Gastrocnemius medialis (tissue), 4 donors: ENCODE measurements at regions not wholly inside any gene's neighbourhood (a gene's known extent, or its start where the extent isn't known, plus 50 kb on each side); places are given as distances from the start of the nearest gene placed in this dataset.

Experiments
- ATAC-seq, 2 donors: fragments of 150-250 bp; one replicate each; pipeline ENCODE4 v1.9.1; 2016
- DNase-seq, 2 donors: peaks; one replicate each; pipeline ENCODE4 v3.0.0-alpha.2; 2019
- H3K27ac ChIP-seq, 4 donors: fragments of 200-600 bp; sonication (generic); 1 replicate in 1 of 4; 2 replicates in 3 of 4; pipeline ENCODE4 v1.5.1; 2016 to 2018; ENCODE audit warnings: mild to moderate bottlenecking in 2 of 4, moderate library complexity in 1 of 4
- H3K27me3 ChIP-seq, 3 donors: fragments of 200-600 bp; sonication (generic) in 2 of 3; 1 replicate in 1 of 3; 2 replicates in 2 of 3; pipeline versions ENCODE4 v1.5.1 to v1.6.0; 2016 to 2019; ENCODE audit warnings: mild to moderate bottlenecking in 1 of 3, moderate library complexity in 1 of 3
- H3K36me3 ChIP-seq, 2 donors: fragments of 200-600 bp; sonication (generic) in 1 of 2; one replicate each; pipeline ENCODE4 v1.5.1; 2017 to 2018
- H3K4me1 ChIP-seq, 2 donors: fragments of 200-600 bp; sonication (generic) in 1 of 2; one replicate each; pipeline ENCODE4 v1.5.1; 2016 to 2017; ENCODE audit warnings: mild to moderate bottlenecking in 2 of 2
- H3K4me3 ChIP-seq, 4 donors: fragments of 200-600 bp; sonication (generic) in 3 of 4; 1 replicate in 1 of 4; 2 replicates in 3 of 4; pipeline ENCODE4 v1.5.1; 2016 to 2019; ENCODE audit warnings: mild to moderate bottlenecking in 2 of 4
- H3K9me3 ChIP-seq, 3 donors: fragments of 200-600 bp; sonication (generic) in 2 of 3; 1 replicate in 1 of 3; 2 replicates in 2 of 3; pipeline ENCODE4 v1.5.1; 2016 to 2019
- POLR2A ChIP-seq, 2 donors: fragments of 450-650 bp; IDR thresholded peaks; one replicate each; pipeline ENCODE4 v1.6.1; 2017; ENCODE audit warnings: antibody characterized with exemption in 2 of 2, mild to moderate bottlenecking in 2 of 2, moderate library complexity in 2 of 2
- in situ Hi-C, 4 donors: fragments of 200-750 bp; cut with MboI; loops; one replicate each; pipeline versions ENCODE4 v1.15.0 to v1.8.0; 2017; ENCODE audit warnings: low sequenced_read_pairs in 4 of 4
- intact Hi-C: fragments of 100-400 bp; cut with DNase I; formaldehyde crosslinking; loops from one replicate; pipeline ENCODE4 v1.15.1; 2023; ENCODE audit warnings: low total_unique reads
- TF ChIP-seq, protein P1 (sequence below), 5 experiments: fragments of 450-650 bp in 3 of 5; fragments of 200-600 bp in 2 of 5; sonication (generic) in 2 of 5; IDR thresholded peaks in 4 of 5; conservative IDR thresholded peaks in 1 of 5; 1 replicate in 4 of 5; 2 replicates in 1 of 5; pipeline ENCODE4 v1.5.1; 2016 to 2019; ENCODE audit warnings: antibody characterized with exemption in 5 of 5, mild to moderate bottlenecking in 3 of 5, moderate library complexity in 3 of 5

DNA sequence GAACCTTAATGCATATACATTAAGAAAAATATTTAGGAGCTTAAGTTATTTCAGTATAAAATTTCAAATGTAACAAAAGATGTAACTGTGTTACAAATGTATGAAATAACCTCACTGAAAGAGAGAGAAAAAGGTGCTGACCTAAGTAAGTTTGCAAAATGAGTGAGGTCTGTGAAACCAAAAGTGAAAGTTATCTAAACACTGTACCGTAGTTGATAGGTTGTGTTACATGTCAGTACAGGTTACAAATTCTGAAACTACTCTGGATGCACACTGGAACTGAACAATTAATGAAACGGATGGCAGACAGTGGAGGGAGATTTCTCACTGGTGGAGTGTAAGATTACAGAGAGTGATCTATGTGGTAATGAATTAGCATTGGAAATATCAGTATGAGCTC, 420.7 kb downstream of the ZNF385D start:
- no peaks in the 10 kb centered on the region for H3K4me1 ChIP-seq
- H3K27ac ChIP-seq = no peak overlapping the region
- H3K27me3 ChIP-seq = no peaks in the 10 kb centered on the region
- H3K36me3 ChIP-seq = no peaks in the 10 kb centered on the region
- H3K4me3 ChIP-seq = peak overlapping the region; percentile 5 to 15 (median 11)
- no peak for ATAC-seq
- TF ChIP-seq POLR2A (IDR thresholded peaks at IDR 0.05) = no peak
- TF ChIP-seq, protein P1, sequence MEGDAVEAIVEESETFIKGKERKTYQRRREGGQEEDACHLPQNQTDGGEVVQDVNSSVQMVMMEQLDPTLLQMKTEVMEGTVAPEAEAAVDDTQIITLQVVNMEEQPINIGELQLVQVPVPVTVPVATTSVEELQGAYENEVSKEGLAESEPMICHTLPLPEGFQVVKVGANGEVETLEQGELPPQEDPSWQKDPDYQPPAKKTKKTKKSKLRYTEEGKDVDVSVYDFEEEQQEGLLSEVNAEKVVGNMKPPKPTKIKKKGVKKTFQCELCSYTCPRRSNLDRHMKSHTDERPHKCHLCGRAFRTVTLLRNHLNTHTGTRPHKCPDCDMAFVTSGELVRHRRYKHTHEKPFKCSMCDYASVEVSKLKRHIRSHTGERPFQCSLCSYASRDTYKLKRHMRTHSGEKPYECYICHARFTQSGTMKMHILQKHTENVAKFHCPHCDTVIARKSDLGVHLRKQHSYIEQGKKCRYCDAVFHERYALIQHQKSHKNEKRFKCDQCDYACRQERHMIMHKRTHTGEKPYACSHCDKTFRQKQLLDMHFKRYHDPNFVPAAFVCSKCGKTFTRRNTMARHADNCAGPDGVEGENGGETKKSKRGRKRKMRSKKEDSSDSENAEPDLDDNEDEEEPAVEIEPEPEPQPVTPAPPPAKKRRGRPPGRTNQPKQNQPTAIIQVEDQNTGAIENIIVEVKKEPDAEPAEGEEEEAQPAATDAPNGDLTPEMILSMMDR (IDR thresholded peaks at IDR 0.05 in 4 of 5, conservative IDR thresholded peaks at IDR 0.05 in 1 of 5) = no peak
- no peak for DNase-seq
- intact Hi-C loops = no loop called here
- H3K9me3 ChIP-seq = no peaks in the 10 kb centered on the region
- in situ Hi-C loops = no loop called here

DNA sequence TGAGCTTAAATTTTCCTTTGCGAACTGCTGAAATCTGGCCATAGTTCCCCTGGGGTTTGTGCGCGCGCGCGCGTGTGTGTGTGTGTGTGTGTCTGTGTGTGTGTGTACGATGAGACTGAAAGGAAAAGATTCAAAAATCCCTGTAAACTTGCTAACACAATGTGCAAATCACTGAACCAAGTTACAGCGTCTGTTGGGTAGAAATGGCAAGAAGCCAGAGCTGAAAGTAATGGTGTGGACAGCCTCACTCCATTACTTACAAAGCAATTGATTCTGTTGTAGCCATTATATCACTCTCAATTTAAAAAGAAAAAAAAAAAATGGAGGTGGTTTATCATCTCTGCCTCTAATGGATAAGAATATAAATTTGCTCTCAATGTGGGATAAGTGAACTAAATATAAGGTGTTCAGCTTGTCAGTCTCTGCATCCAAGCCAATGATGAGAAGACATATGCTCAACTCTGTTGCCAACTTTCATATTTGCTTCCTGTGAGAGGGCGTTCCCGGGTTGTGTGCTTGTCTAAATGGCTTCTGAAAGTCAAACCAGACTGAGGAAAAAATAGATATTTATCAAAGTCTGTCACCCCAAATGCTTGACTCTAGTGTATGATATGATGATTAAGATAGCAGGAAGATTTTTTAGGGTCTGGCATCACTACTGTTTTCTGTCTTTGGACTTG, 422.2 kb downstream of the ZNF385D start:
- DNase-seq (no peak), ATAC-seq (no peak)
- in situ Hi-C loops = no loop called here
- no peaks in the 10 kb centered on the region for H3K36me3 ChIP-seq
- intact Hi-C loops = no loop called here
- no peak overlapping the region for H3K27ac ChIP-seq
- H3K4me3 ChIP-seq = no peak overlapping the region
- H3K9me3 ChIP-seq = no peaks in the 10 kb centered on the region
- no peak for TF ChIP-seq POLR2A (IDR thresholded peaks at IDR 0.05)
- TF ChIP-seq, protein P1 (IDR thresholded peaks at IDR 0.05 in 4 of 5, conservative IDR thresholded peaks at IDR 0.05 in 1 of 5) = no peak
- no peaks in the 10 kb centered on the region for H3K4me1 ChIP-seq
- no peaks in the 10 kb centered on the region for H3K27me3 ChIP-seq

GRCh38 chr3:21326704-21327475, 424.1 kb downstream of the ZNF385D start:
- in situ Hi-C loops = no loop called here
- no peak overlapping the region for H3K4me3 ChIP-seq
- ATAC-seq (no peak), DNase-seq (no peak)
- no peak overlapping the region for H3K27ac ChIP-seq
- no peaks in the 10 kb centered on the region for H3K9me3 ChIP-seq
- no peaks in the 10 kb centered on the region for H3K27me3 ChIP-seq
- H3K4me1 ChIP-seq = no peaks in the 10 kb centered on the region
- intact Hi-C loops = no loop called here
- no peaks in the 10 kb centered on the region for H3K36me3 ChIP-seq
- no peak for TF ChIP-seq POLR2A (IDR thresholded peaks at IDR 0.05)
- TF ChIP-seq, protein P1 (IDR thresholded peaks at IDR 0.05 in 4 of 5, conservative IDR thresholded peaks at IDR 0.05 in 1 of 5) = no peak

DNA sequence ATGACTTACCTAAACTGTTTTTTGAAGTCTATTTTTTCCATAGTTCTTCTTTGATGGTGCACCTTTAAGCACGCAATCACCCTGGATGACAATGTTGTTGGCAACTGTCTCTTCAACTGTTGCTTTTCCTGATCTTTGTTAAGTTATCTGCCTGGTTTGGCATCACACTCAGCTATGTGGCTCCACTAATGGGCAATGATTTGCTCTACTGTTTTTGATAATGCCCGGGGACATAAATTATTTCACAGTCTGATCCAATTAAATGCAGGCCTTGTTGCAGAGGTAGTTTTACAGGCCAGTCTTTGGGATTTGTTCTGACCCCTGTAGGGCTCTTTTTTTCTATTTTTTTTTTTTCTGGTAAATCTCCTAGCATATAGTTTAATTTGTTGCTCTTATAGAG, 436.3 kb downstream of the ZNF385D start:
- DNase-seq = no peak
- Histone ChIP-seq H3K27me3 (no peaks in the 10 kb centered on the region), H3K4me3 (no peak overlapping the region), H3K4me1 (no peaks in the 10 kb centered on the region), H3K27ac (no peak overlapping the region), H3K9me3 (no peaks in the 10 kb centered on the region), H3K36me3 (no peaks in the 10 kb centered on the region)
- TF ChIP-seq, protein P1 (IDR thresholded peaks at IDR 0.05 in 4 of 5, conservative IDR thresholded peaks at IDR 0.05 in 1 of 5) = no peak
- TF ChIP-seq POLR2A (IDR thresholded peaks at IDR 0.05) = no peak
- ATAC-seq = no peak
- intact Hi-C loops (no loop called here), in situ Hi-C loops (no loop called here)
